ENCODE measurements at regions not wholly inside any gene's neighbourhood (a gene's known extent, or its start where the extent isn't known, plus 50 kb on each side); places are given as distances from the start of the nearest gene placed in this dataset.

GRCh38 chr15:81569286-81570080 lies 195.5 kb upstream of the TMC3 start:
- no peak for DNase-seq

GRCh38 chr15:81567924-81568323 lies 193.9 kb upstream of the TMC3 start:
- DNase-seq = no peak

GRCh38 chr15:81562986-81563385 lies 189.0 kb upstream of the TMC3 start:
- DNase-seq = no peak

- DNase-seq = no peak
These were observed 186.4 kb upstream of the TMC3 start for GRCh38 chr15:81560405-81560804.

GRCh38 chr15:81558056-81558455 lies 184.0 kb upstream of the TMC3 start:
- DNase-seq = no peak

GRCh38 chr15:81555346-81555745 lies 181.3 kb upstream of the TMC3 start:
- DNase-seq = no peak

- no peak for DNase-seq
These were observed 174.5 kb upstream of the TMC3 start for GRCh38 chr15:81548365-81549130.

GRCh38 chr15:81547521-81548132 lies 173.6 kb upstream of the TMC3 start:
- no peak for DNase-seq

GRCh38 chr15:81544385-81544784 lies 170.4 kb upstream of the TMC3 start:
- DNase-seq = no peak

GRCh38 chr15:81540909-81541308 lies 166.9 kb upstream of the TMC3 start:
- DNase-seq = no peak

- DNase-seq = no peak
These were observed 162.3 kb upstream of the TMC3 start for GRCh38 chr15:81536356-81536755.

GRCh38 chr15:81534124-81534523 lies 160.1 kb upstream of the TMC3 start:
- no peak for DNase-seq

GRCh38 chr15:81532001-81532400 lies 158.0 kb upstream of the TMC3 start:
- DNase-seq = no peak

GRCh38 chr15:81531109-81531592 lies 157.1 kb upstream of the TMC3 start:
- DNase-seq = no peak

- DNase-seq = no peak
These were observed 156.3 kb upstream of the TMC3 start for GRCh38 chr15:81530271-81530691.

- DNase-seq = no peak
These were observed 155.5 kb upstream of the TMC3 start for GRCh38 chr15:81529481-81529880.

- no peak for DNase-seq
These were observed 152.0 kb upstream of the TMC3 start for GRCh38 chr15:81526029-81526428.

- no peak for DNase-seq
These were observed 150.5 kb upstream of the TMC3 start for GRCh38 chr15:81524496-81524895.

GRCh38 chr15:81523867-81524266 lies 149.9 kb upstream of the TMC3 start:
- DNase-seq = no peak

- DNase-seq = no peak
These were observed 146.5 kb upstream of the TMC3 start for GRCh38 chr15:81520480-81520879.

- DNase-seq = no peak
These were observed 142.4 kb upstream of the TMC3 start for GRCh38 chr15:81516461-81516860.

- no peak for DNase-seq
These were observed 142.0 kb upstream of the TMC3 start for GRCh38 chr15:81516012-81516411.

- no peak for DNase-seq
These were observed 140.7 kb upstream of the TMC3 start for GRCh38 chr15:81514725-81515124.

- no peak for DNase-seq
These were observed 137.1 kb upstream of the TMC3 start for GRCh38 chr15:81511138-81511537.

Data from NCI-H2107 (cell line).